ENCODE measurements at regions not wholly inside any gene's neighbourhood (a gene's known extent, or its start where the extent isn't known, plus 50 kb on each side); places are given as distances from the start of the nearest gene placed in this dataset.

- dilution Hi-C loops (cut with MboI; ENCODE audit: extremely low pct_ligation_motif_present, low sequenced_read_pairs) = no loop called here
- no peak overlapping the region for H3K27ac ChIP-seq (ENCODE audit: control insufficient read depth, insufficient read depth, low read length)
- H3K4me1 ChIP-seq (ENCODE audit: control insufficient read depth, extremely low read depth, insufficient read depth, low read length) = no peaks in the 10 kb centered on the region
- peaks cover 4% of the 10 kb centered on the region for H3K27me3 ChIP-seq (ENCODE audit: control insufficient read depth, extremely low read depth, insufficient read depth, low read length)
- no peaks in the 10 kb centered on the region for H3K9me1 ChIP-seq (ENCODE audit: control insufficient read depth, extremely low read depth, insufficient read depth, low read length)
- DNase-seq (ENCODE audit: low read depth, low spot score) = no peak
- H3K4me3 ChIP-seq (ENCODE audit: control insufficient read depth in 2 of 3, extremely low read depth in 1 of 3, insufficient read depth in 2 of 3, low read depth in 1 of 3, low read length in 3 of 3) = no peak overlapping the region
- no peak overlapping the region for H3K9ac ChIP-seq (ENCODE audit: control insufficient read depth, extremely low read depth, insufficient read depth, low read length)
- peaks cover 2% of the 10 kb centered on the region for H3K9me3 ChIP-seq (ENCODE audit: control insufficient read depth, low read depth, low read length)
- no peak for FAIRE-seq
- H2AFZ ChIP-seq (ENCODE audit: control insufficient read depth, low read length) = no peak overlapping the region
- H3K4me2 ChIP-seq (ENCODE audit: control insufficient read depth, extremely low read depth, insufficient read depth, low read depth, low read length) = no peak overlapping the region
- TF ChIP-seq EZH2 (IDR thresholded peaks at IDR 0.05; ENCODE audit: low read length) (no peak), CTCF (optimal IDR thresholded peaks at IDR 0.05 in 1 of 3, IDR thresholded peaks at IDR 0.05 in 1 of 3, conservative IDR thresholded peaks at IDR 0.05 in 1 of 3; ENCODE audit: extremely low read depth in 1 of 3, insufficient read depth in 2 of 3, low read length in 3 of 3) (no peak)
- H4K20me1 ChIP-seq (ENCODE audit: control insufficient read depth, extremely low read depth, insufficient read depth, low read length) = no peaks in the 10 kb centered on the region
- no peaks in the 10 kb centered on the region for H3K36me3 ChIP-seq (ENCODE audit: control insufficient read depth in 2 of 2, extremely low read depth in 1 of 2, insufficient read depth in 2 of 2, low read length in 2 of 2)
- H3K79me2 ChIP-seq (ENCODE audit: control insufficient read depth, insufficient read depth, low read length) = no peaks in the 10 kb centered on the region
These were observed 106.5 kb upstream of the INSIG1 start for GRCh38 chr7:155191137-155191536.

- Histone ChIP-seq H3K4me3 (ENCODE audit: control insufficient read depth in 2 of 3, extremely low read depth in 1 of 3, insufficient read depth in 2 of 3, low read depth in 1 of 3, low read length in 3 of 3) (no peak overlapping the region), H3K36me3 (ENCODE audit: control insufficient read depth in 2 of 2, extremely low read depth in 1 of 2, insufficient read depth in 2 of 2, low read length in 2 of 2) (no peaks in the 10 kb centered on the region), H3K79me2 (ENCODE audit: control insufficient read depth, insufficient read depth, low read length) (no peaks in the 10 kb centered on the region), H3K9me1 (ENCODE audit: control insufficient read depth, extremely low read depth, insufficient read depth, low read length) (no peaks in the 10 kb centered on the region), H4K20me1 (ENCODE audit: control insufficient read depth, extremely low read depth, insufficient read depth, low read length) (no peaks in the 10 kb centered on the region), H3K4me2 (ENCODE audit: control insufficient read depth, extremely low read depth, insufficient read depth, low read depth, low read length) (no peak overlapping the region), H2AFZ (ENCODE audit: control insufficient read depth, low read length) (no peak overlapping the region), H3K27me3 (ENCODE audit: control insufficient read depth, extremely low read depth, insufficient read depth, low read length) (peaks cover 4% of the 10 kb centered on the region), H3K9me3 (ENCODE audit: control insufficient read depth, low read depth, low read length) (peaks cover 2% of the 10 kb centered on the region), H3K9ac (ENCODE audit: control insufficient read depth, extremely low read depth, insufficient read depth, low read length) (no peak overlapping the region), H3K4me1 (ENCODE audit: control insufficient read depth, extremely low read depth, insufficient read depth, low read length) (no peaks in the 10 kb centered on the region), H3K27ac (ENCODE audit: control insufficient read depth, insufficient read depth, low read length) (no peak overlapping the region)
- FAIRE-seq (no peak), DNase-seq (ENCODE audit: low read depth, low spot score) (no peak)
- dilution Hi-C loops (cut with MboI; ENCODE audit: extremely low pct_ligation_motif_present, low sequenced_read_pairs) = no loop called here
- TF ChIP-seq CTCF (optimal IDR thresholded peaks at IDR 0.05 in 1 of 3, IDR thresholded peaks at IDR 0.05 in 1 of 3, conservative IDR thresholded peaks at IDR 0.05 in 1 of 3; ENCODE audit: extremely low read depth in 1 of 3, insufficient read depth in 2 of 3, low read length in 3 of 3) (no peak), EZH2 (IDR thresholded peaks at IDR 0.05; ENCODE audit: low read length) (no peak)
These were observed 105.7 kb upstream of the INSIG1 start for GRCh38 chr7:155191901-155192478.

Data from keratinocyte (primary cell).